Heart right ventricle (tissue), 16 donors: ENCODE measurements at regions not wholly inside any gene's neighbourhood (a gene's known extent, or its start where the extent isn't known, plus 50 kb on each side); places are given as distances from the start of the nearest gene placed in this dataset.

ENCODE experiments used
- ATAC-seq, 8 donors: fragments of 200-7000 bp; cut with Tn5 transposase; one replicate each; pipeline ENCODE4 v1.9.1; 2020; ENCODE audit warnings: mild to moderate bottlenecking in 8 of 8, moderate library complexity in 8 of 8, moderate number of reproducible peaks in 1 of 8
- DNase-seq, 2 donors: peaks; one replicate each; pipeline ENCODE4 v3.0.0-alpha.2; 2020
- H3K27ac ChIP-seq, 10 donors: fragments of 200-600 bp; sonication (generic) in 2 of 10; one replicate each; pipeline versions ENCODE4 v1.5.0 to v1.8.0; 2020 to 2022; ENCODE audit warnings: mild to moderate bottlenecking in 3 of 10
- H3K27me3 ChIP-seq, 7 donors: fragments of 200-600 bp; one replicate each; pipeline ENCODE4 v1.8.0; 2021 to 2022; ENCODE audit warnings: mild to moderate bottlenecking in 2 of 7
- H3K36me3 ChIP-seq, 9 donors: fragments of 200-600 bp; sonication (generic) in 1 of 9; one replicate each; pipeline versions ENCODE4 v1.5.0 to v1.8.0; 2020 to 2022; ENCODE audit warnings: mild to moderate bottlenecking in 2 of 9
- H3K4me1 ChIP-seq, 9 donors: fragments of 200-600 bp; sonication (generic) in 1 of 9; one replicate each; pipeline versions ENCODE4 v1.5.0 to v1.8.0; 2020 to 2022; ENCODE audit warnings: mild to moderate bottlenecking in 4 of 9
- H3K4me3 ChIP-seq, 10 donors: fragments of 200-600 bp; sonication (generic) in 2 of 10; one replicate each; pipeline versions ENCODE4 v1.5.0 to v1.8.0; 2020 to 2022; ENCODE audit warnings: mild to moderate bottlenecking in 7 of 10, moderate library complexity in 2 of 10
- H3K9me3 ChIP-seq, 11 donors: fragments of 200-600 bp in 10 of 11; sonication (generic) in 2 of 11; one replicate each; pipeline versions ENCODE4 v1.5.0 to v1.8.0; 2013 to 2022; ENCODE audit warnings: mild to moderate bottlenecking in 2 of 11, control low read depth in 1 of 11, moderate library complexity in 1 of 11
- CTCF ChIP-seq, 9 donors: fragments of 200-600 bp; sonication (generic) in 2 of 9; IDR thresholded peaks; one replicate each; pipeline versions ENCODE4 v1.5.0 to v1.8.0; 2021 to 2022; ENCODE audit warnings: antibody characterized with exemption in 9 of 9, mild to moderate bottlenecking in 5 of 9, moderate library complexity in 1 of 9
- WGBS, 2 donors: extraction: QIAGEN DNeasy Blood & Tissue Kit; methylation state at CpG; one replicate each; pipeline ENCODE4 v1.1.7; 2013; ENCODE audit warnings: inconsistent platforms in 1 of 2; 5-methylcytosine and 5-hydroxymethylcytosine counted together
- intact Hi-C, 10 donors: fragments of 100-400 bp; cut with DNase I; formaldehyde crosslinking; loops; one replicate each; pipeline versions ENCODE4 v1.11.1 to v1.14.2; 2022
- donor health status: Arrhythmogenic right ventricular cardiomyopathy.
- donor health status: ischemic (EF 13 %, LVEDD 7.1; RV severe dilation, severe dysfunction).
- donor health status: healthy with polysubstance abuse.
- donor health status: DM: no; HTN: yes; CAD: no.
- donor health status: DM: no; HTN: no; CAD: no.
- donor health status: ischemic (EF 25% LVEDD 6.9; RV normal size, moderate dysfunction).
- donor health status: ischemic (EF 25% LVEDD 5.7; RV mildly dilated, moderate dysfunction).
- donor health status: healthy.
- donor health status: DM: yes; HTN: yes; CAD: no.
- donor health status: Ischemic cardiomyopathy.
- donor health status: ischemic (EF 35%, LVEDD 5.7; RV mildly dilated, moderate dysfunction).
- donor health status: nonischemic (EF 11% LVEDD 7.7; RV severe dilation, severe dysfunction).
- donor health status: DM: yes; HTN: yes; CAD: no.
- donor health status: PGD.
- donor health status: ischemic (EF 29% LVEDD 5.4; RV normal size, mild dysfunction).
- donor health status: nonischemic (EF 23%, LVEDD 6.1; RV moderate dilation, normal function).

GRCh38 chr5:62698756-62699155, 120.1 kb downstream of the LRRC70 start:
- no peak for ATAC-seq
- no peak overlapping the region for H3K4me3 ChIP-seq
- TF ChIP-seq CTCF (IDR thresholded peaks at IDR 0.05): no peak
- no peaks in the 10 kb centered on the region for H3K9me3 ChIP-seq
- 37 to 95% methylated on average over 1 of the region's 1 CpG for WGBS, 2 donors
- no peaks in the 10 kb centered on the region for H3K27me3 ChIP-seq
- no peaks in the 10 kb centered on the region for H3K36me3 ChIP-seq
- intact Hi-C loops: no loop called here
- H3K27ac ChIP-seq: no peak overlapping the region
- peaks cover 0 to 4% (median 0%) of the 10 kb centered on the region in 9 donors for H3K4me1 ChIP-seq
- no peak for DNase-seq

- no peak for DNase-seq
- Histone ChIP-seq H3K4me3 (no peak overlapping the region), H3K27ac (no peak overlapping the region), H3K4me1 (peaks cover 0 to 8% (median 0%) of the 10 kb centered on the region in 9 donors), H3K27me3 (no peaks in the 10 kb centered on the region), H3K9me3 (no peaks in the 10 kb centered on the region), H3K36me3 (no peaks in the 10 kb centered on the region)
- WGBS, 2 donors: 96 to 98% methylated on average over 3 of the region's 3 CpGs
- TF ChIP-seq CTCF (IDR thresholded peaks at IDR 0.05): no peak
- no peak for ATAC-seq
- intact Hi-C loops: no loop called here
Observed at GRCh38 chr5:62695274-62695673, 116.7 kb downstream of the LRRC70 start.

- no peak for DNase-seq
- no peaks in the 10 kb centered on the region for H3K9me3 ChIP-seq
- no peak overlapping the region for H3K27ac ChIP-seq
- intact Hi-C loops: no loop called here
- ATAC-seq: no peak
- no peak overlapping the region for H3K4me3 ChIP-seq
- no peaks in the 10 kb centered on the region for H3K36me3 ChIP-seq
- H3K4me1 ChIP-seq: peaks cover 0 to 19% (median 4%) of the 10 kb centered on the region in 9 donors
- H3K27me3 ChIP-seq: no peaks in the 10 kb centered on the region
- 88 to 91% methylated on average over 5 of the region's 5 CpGs for WGBS, 2 donors
- TF ChIP-seq CTCF (IDR thresholded peaks at IDR 0.05): no peak
Observed at GRCh38 chr5:62692946-62693713, 114.5 kb downstream of the LRRC70 start.

- DNase-seq: no peak
- WGBS, 2 donors: 94 to 95% methylated on average over 3 of the region's 3 CpGs
- H3K4me1 ChIP-seq: peaks cover 0 to 19% (median 4%) of the 10 kb centered on the region in 9 donors
- no peaks in the 10 kb centered on the region for H3K27me3 ChIP-seq
- no peak overlapping the region for H3K4me3 ChIP-seq
- intact Hi-C loops: no loop called here
- H3K36me3 ChIP-seq: no peaks in the 10 kb centered on the region
- ATAC-seq: no peak
- no peak for TF ChIP-seq CTCF (IDR thresholded peaks at IDR 0.05)
- no peak overlapping the region for H3K27ac ChIP-seq
- H3K9me3 ChIP-seq: peaks cover 0 to 3% (median 0%) of the 10 kb centered on the region in 11 donors
Observed at GRCh38 chr5:62691946-62692345, 113.3 kb downstream of the LRRC70 start.
